GM12872 (cell line): ENCODE measurements at regions not wholly inside any gene's neighbourhood (a gene's known extent, or its start where the extent isn't known, plus 50 kb on each side); places are given as distances from the start of the nearest gene placed in this dataset.

ENCODE experiments used
- TF ChIP-seq, protein P1 (sequence below): IDR thresholded peaks from 3 replicates; pipeline ENCODE4 v1.5.1; 2011; ENCODE audit warnings: low read depth, mild to moderate bottlenecking, low read length, moderate library complexity; ENCODE audit not compliant: insufficient read depth

GRCh38 chr6:150702675-150703074, 103.0 kb downstream of the PLEKHG1 start:
- TF ChIP-seq, protein P1, sequence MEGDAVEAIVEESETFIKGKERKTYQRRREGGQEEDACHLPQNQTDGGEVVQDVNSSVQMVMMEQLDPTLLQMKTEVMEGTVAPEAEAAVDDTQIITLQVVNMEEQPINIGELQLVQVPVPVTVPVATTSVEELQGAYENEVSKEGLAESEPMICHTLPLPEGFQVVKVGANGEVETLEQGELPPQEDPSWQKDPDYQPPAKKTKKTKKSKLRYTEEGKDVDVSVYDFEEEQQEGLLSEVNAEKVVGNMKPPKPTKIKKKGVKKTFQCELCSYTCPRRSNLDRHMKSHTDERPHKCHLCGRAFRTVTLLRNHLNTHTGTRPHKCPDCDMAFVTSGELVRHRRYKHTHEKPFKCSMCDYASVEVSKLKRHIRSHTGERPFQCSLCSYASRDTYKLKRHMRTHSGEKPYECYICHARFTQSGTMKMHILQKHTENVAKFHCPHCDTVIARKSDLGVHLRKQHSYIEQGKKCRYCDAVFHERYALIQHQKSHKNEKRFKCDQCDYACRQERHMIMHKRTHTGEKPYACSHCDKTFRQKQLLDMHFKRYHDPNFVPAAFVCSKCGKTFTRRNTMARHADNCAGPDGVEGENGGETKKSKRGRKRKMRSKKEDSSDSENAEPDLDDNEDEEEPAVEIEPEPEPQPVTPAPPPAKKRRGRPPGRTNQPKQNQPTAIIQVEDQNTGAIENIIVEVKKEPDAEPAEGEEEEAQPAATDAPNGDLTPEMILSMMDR: no peak

DNA sequence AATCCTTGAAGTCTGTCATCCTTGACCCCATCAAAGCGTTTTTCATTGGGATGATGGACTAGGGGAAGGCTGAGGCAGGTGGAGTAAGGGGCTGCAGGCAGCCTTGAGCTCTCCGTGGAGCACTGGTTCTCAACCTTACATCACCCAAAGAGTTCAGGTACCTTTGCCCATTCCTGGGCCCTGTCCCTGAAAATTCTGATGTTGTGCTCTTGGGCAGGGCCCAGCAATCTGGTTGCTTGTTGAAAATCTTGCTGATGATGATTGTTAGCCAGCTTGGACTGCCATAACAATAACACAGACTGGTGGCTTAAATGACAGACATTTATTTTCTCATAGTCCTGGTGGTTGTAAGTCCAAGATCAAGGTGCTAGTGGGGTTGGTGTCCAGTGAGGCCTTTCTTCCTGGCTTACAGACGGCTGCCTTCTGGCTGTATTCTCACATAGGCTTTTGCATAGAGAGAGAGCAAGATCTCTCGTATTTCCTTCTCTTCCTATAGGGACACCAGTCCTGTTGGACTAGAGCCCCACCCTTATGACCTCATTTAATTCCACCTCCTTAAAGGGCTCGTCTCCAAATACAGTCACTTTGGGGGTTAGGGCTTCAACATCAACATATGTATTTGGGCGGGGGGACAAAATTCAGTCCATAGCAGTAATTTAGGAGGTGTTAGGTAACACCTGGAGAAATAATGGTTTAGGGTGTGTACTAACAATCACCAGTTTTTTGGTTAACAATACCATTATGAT, 104.9 kb downstream of the PLEKHG1 start:
- TF ChIP-seq, protein P1: no peak

DNA sequence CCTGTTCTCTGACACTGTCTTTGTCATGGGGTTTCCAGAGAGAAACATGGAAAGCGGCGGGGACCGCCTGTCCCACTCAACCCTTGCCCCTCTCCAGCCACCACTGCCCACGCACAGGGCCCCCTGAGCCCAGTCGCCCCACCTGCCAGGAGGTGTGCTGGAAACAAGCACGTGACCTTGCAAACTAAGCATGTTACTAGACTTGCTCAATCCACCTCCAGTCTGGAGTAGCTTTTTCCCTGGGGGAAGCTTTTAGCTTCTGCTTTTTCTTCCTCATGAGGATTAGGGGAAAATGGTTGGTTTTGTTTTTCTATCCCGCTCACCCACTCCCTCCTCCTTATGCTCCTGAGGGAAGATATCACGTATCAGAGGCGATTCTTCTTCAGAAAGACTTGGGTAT, 105.7 kb downstream of the PLEKHG1 start:
- TF ChIP-seq, protein P1: no peak

- TF ChIP-seq, protein P1: no peak
Observed at GRCh38 chr6:150710236-150710635, 110.6 kb downstream of the PLEKHG1 start.

- TF ChIP-seq, protein P1: no peak
Observed at GRCh38 chr6:150711061-150711460, 111.4 kb downstream of the PLEKHG1 start.

GRCh38 chr6:150711584-150712504, 112.2 kb downstream of the PLEKHG1 start:
- TF ChIP-seq, protein P1: no peak

GRCh38 chr6:150712505-150713252, 113.0 kb downstream of the PLEKHG1 start:
- TF ChIP-seq, protein P1: no peak
